ENCODE measurements at regions not wholly inside any gene's neighbourhood (a gene's known extent, or its start where the extent isn't known, plus 50 kb on each side); places are given as distances from the start of the nearest gene placed in this dataset.

DNA sequence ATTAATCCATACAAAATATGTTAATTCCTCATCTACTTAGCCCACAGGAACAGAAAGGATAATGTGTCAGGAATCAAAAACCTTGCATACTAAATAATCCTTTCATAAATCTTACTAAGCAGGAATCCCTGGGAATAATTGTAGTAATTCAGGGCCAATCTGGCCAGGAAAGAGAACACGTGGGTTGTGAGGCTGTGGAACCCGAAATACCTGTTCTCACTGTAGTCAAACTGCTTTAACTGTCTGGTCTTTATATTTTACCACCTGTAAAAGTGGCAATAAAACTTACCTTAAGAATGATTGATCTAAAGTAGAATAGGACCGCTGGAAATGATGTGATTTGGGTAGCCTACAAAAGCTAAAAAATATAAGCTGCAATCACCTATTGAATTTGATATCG lies 1620.9 kb downstream of the STIM2 start (continued):
- TF ChIP-seq REST (IDR thresholded peaks at IDR 0.05; ENCODE audit: low read depth, low read length) = no peak

- Histone ChIP-seq H3K9me3 (no peaks in the 10 kb centered on the region), H3K4me3 (ENCODE audit: low read depth in 2 of 2, low read length in 1 of 2) (no peak overlapping the region), H3K4me2 (no peak overlapping the region), H3K4me1 (ENCODE audit: control insufficient read depth in 1 of 2, insufficient read depth in 2 of 2, low read depth in 1 of 2, low read length in 1 of 2) (no peaks in the 10 kb centered on the region), H3K9me2 (no peaks in the 10 kb centered on the region), H3F3A (replicated peaks; ENCODE audit: insufficient read depth) (no peaks in the 10 kb centered on the region), H4K20me1 (ENCODE audit: insufficient read depth) (no peaks in the 10 kb centered on the region), H3K79me2 (ENCODE audit: insufficient read depth) (no peaks in the 10 kb centered on the region), H3K27me3 (ENCODE audit: insufficient read depth) (no peaks in the 10 kb centered on the region; the same call in 1 of the 2 replicates), H3K27ac (ENCODE audit: low read depth in 2 of 2, low read length in 1 of 2) (no peak overlapping the region), H2AFZ (ENCODE audit: low read depth) (no peak overlapping the region), H3K36me3 (replicated peaks in 1 of 2; ENCODE audit: control insufficient read depth in 1 of 2, insufficient read depth in 2 of 2, low read length in 1 of 2) (no peaks in the 10 kb centered on the region), H3K9ac (no peak overlapping the region)
- 13% methylated on average over 7 of the region's 7 CpGs for WGBS (ENCODE audit: low lambda C conversion rate)
- DNase-seq = no peak
- CTCF ChIA-PET = no interaction called here
- TF ChIP-seq MEF2A (IDR thresholded peaks at IDR 0.05; ENCODE audit: borderline replicate concordance, low read depth) = no peak
- TF ChIP-seq IRF3 (IDR thresholded peaks at IDR 0.05; ENCODE audit: low read depth, low read length) = no peak
- TF ChIP-seq, protein P1, sequence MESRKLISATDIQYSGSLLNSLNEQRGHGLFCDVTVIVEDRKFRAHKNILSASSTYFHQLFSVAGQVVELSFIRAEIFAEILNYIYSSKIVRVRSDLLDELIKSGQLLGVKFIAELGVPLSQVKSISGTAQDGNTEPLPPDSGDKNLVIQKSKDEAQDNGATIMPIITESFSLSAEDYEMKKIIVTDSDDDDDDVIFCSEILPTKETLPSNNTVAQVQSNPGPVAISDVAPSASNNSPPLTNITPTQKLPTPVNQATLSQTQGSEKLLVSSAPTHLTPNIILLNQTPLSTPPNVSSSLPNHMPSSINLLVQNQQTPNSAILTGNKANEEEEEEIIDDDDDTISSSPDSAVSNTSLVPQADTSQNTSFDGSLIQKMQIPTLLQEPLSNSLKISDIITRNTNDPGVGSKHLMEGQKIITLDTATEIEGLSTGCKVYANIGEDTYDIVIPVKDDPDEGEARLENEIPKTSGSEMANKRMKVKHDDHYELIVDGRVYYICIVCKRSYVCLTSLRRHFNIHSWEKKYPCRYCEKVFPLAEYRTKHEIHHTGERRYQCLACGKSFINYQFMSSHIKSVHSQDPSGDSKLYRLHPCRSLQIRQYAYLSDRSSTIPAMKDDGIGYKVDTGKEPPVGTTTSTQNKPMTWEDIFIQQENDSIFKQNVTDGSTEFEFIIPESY (IDR thresholded peaks at IDR 0.05; ENCODE audit: borderline replicate concordance, low read depth) = no peak
- TF ChIP-seq NFIC (IDR thresholded peaks at IDR 0.05; ENCODE audit: borderline replicate concordance) = no peak
- no peak for TF ChIP-seq TAF1 (IDR thresholded peaks at IDR 0.05; ENCODE audit: borderline replicate concordance, low read depth, low read length)
- no peak for TF ChIP-seq SMC3 (IDR thresholded peaks at IDR 0.05; ENCODE audit: low read depth, low read length)
- TF ChIP-seq FOXM1 (IDR thresholded peaks at IDR 0.05; ENCODE audit: low read depth) = no peak
- no peak for TF ChIP-seq TCF12 (IDR thresholded peaks at IDR 0.05)
- no peak for TF ChIP-seq RAD21 (IDR thresholded peaks at IDR 0.05; ENCODE audit: low read length)
- TF ChIP-seq MXI1 (IDR thresholded peaks at IDR 0.05; ENCODE audit: low read depth, low read length) = no peak
- no peak for TF ChIP-seq PBX3 (IDR thresholded peaks at IDR 0.05)
- no peak for TF ChIP-seq JUND (IDR thresholded peaks at IDR 0.05)
- TF ChIP-seq GABPA (IDR thresholded peaks at IDR 0.05; ENCODE audit: low read depth) = no peak
- TF ChIP-seq CHD2 (IDR thresholded peaks at IDR 0.05; ENCODE audit: low read length, partially characterized antibody) = no peak
- TF ChIP-seq FOSL2 (IDR thresholded peaks at IDR 0.05; ENCODE audit: borderline replicate concordance, low read depth) = no peak
- no peak for TF ChIP-seq SIN3A (IDR thresholded peaks at IDR 0.05; ENCODE audit: borderline replicate concordance, low read depth, low read length)
- TF ChIP-seq ELF1 (IDR thresholded peaks at IDR 0.05) = no peak
- TF ChIP-seq RCOR1 (IDR thresholded peaks at IDR 0.05; ENCODE audit: low read length) = no peak
- no peak for TF ChIP-seq FOXJ3 (CRISPR knock-in tag; IDR thresholded peaks at IDR 0.05)
- no peak for TF ChIP-seq TEAD4 (IDR thresholded peaks at IDR 0.05; ENCODE audit: borderline replicate concordance, insufficient read depth)
- POLR2A ChIA-PET = no interaction called here
These were observed 1622.1 kb downstream of the STIM2 start for GRCh38 chr4:28482580-28483270.

Measured in SK-N-SH (cell line).